Hepatocyte (in vitro differentiated cells): ENCODE measurements at regions not wholly inside any gene's neighbourhood (a gene's known extent, or its start where the extent isn't known, plus 50 kb on each side); places are given as distances from the start of the nearest gene placed in this dataset.

Source experiments
- CTCF ChIP-seq: fragments of 200-600 bp; sonication (generic); IDR thresholded peaks from 2 replicates; pipeline ENCODE4 v1.5.1; 2016; ENCODE audit warnings: antibody characterized with exemption, mild to moderate bottlenecking; ENCODE audit not compliant: poor library complexity
- EZH2 ChIP-seq: fragments of 200-600 bp; sonication (generic); IDR thresholded peaks from 2 replicates; pipeline ENCODE4 v1.6.1; 2016; ENCODE audit warnings: antibody characterized with exemption, mild to moderate bottlenecking, borderline replicate concordance
- EZH2phosphoT487 ChIP-seq: fragments of 200-600 bp; sonication (generic); IDR thresholded peaks from one replicate; pipeline ENCODE4 v1.6.1; 2018; ENCODE audit warnings: antibody characterized with exemption, mild to moderate bottlenecking, low read depth, moderate library complexity; ENCODE audit not compliant: unreplicated experiment, severe bottlenecking

GRCh38 chr6:157744102-157744601 is 78.9 kb upstream of the SNX9 start:
- no peak for TF ChIP-seq CTCF
- TF ChIP-seq EZH2, result no peak
- TF ChIP-seq EZH2phosphoT487, result no peak
